NCI-H1930 (cell line): ENCODE measurements at regions not wholly inside any gene's neighbourhood (a gene's known extent, or its start where the extent isn't known, plus 50 kb on each side); places are given as distances from the start of the nearest gene placed in this dataset.
"Not testable (repeated sequence)": the region's sequence is repeated elsewhere in the genome, so short reads cannot be mapped to it uniquely, and the experiment has no call there.

ENCODE experiments used
- DNase-seq, 2 experiments: peaks; one replicate each; lab custom pipeline; 2025; lab: John Stamatoyannopoulos, UW

GRCh38 chr4:34309383-34309906, 1934.9 kb downstream of the ARAP2 start:
- DNase-seq, result no peak

GRCh38 chr4:34318773-34319172, 1925.5 kb downstream of the ARAP2 start:
- DNase-seq, result no peak

- no peak for DNase-seq
These were observed 1920.6 kb downstream of the ARAP2 start for GRCh38 chr4:34323549-34324320.

GRCh38 chr4:34328939-34329338, 1915.4 kb downstream of the ARAP2 start:
- no peak for DNase-seq

GRCh38 chr4:34335156-34335555, 1909.2 kb downstream of the ARAP2 start:
- DNase-seq, result not testable (repeated sequence)

- not testable (repeated sequence) for DNase-seq
These were observed 1908.8 kb downstream of the ARAP2 start for GRCh38 chr4:34335556-34335955.

GRCh38 chr4:34362654-34363053, 1881.7 kb downstream of the ARAP2 start:
- no peak for DNase-seq

GRCh38 chr4:34363842-34364241, 1880.5 kb downstream of the ARAP2 start:
- no peak for DNase-seq

- DNase-seq, result peak; percentile 38 to 39
These were observed 1878.4 kb downstream of the ARAP2 start for GRCh38 chr4:34365946-34366345.

- DNase-seq, result no peak
These were observed 1872.6 kb downstream of the ARAP2 start for GRCh38 chr4:34371676-34372075.

- no peak for DNase-seq
These were observed 1871.5 kb downstream of the ARAP2 start for GRCh38 chr4:34372815-34373214.

GRCh38 chr4:34373456-34373855, 1870.9 kb downstream of the ARAP2 start:
- DNase-seq, result no peak

- no peak for DNase-seq
These were observed 1832.1 kb downstream of the ARAP2 start for GRCh38 chr4:34412233-34412632.

GRCh38 chr4:34412911-34413310, 1831.4 kb downstream of the ARAP2 start:
- no peak for DNase-seq

- DNase-seq, result no peak
These were observed 1827.2 kb downstream of the ARAP2 start for GRCh38 chr4:34417160-34417559.

- DNase-seq, result no peak
These were observed 1824.4 kb downstream of the ARAP2 start for GRCh38 chr4:34419871-34420270.

- DNase-seq, result no peak
These were observed 1821.7 kb downstream of the ARAP2 start for GRCh38 chr4:34422472-34423175.

GRCh38 chr4:34432706-34433105, 1811.6 kb downstream of the ARAP2 start:
- DNase-seq, result no peak

- DNase-seq, result not testable (repeated sequence)
These were observed 1809.9 kb downstream of the ARAP2 start for GRCh38 chr4:34434377-34434776.

GRCh38 chr4:34464196-34464595, 1780.1 kb downstream of the ARAP2 start:
- no peak for DNase-seq

- no peak for DNase-seq
These were observed 1777.9 kb downstream of the ARAP2 start for GRCh38 chr4:34466411-34466810.

GRCh38 chr4:34469516-34469915, 1774.8 kb downstream of the ARAP2 start:
- DNase-seq, result no peak

GRCh38 chr4:34485252-34485651, 1759.1 kb downstream of the ARAP2 start:
- no peak for DNase-seq
